ENCODE measurements at regions not wholly inside any gene's neighbourhood (a gene's known extent, or its start where the extent isn't known, plus 50 kb on each side); places are given as distances from the start of the nearest gene placed in this dataset.

GRCh38 chr1:94656967-94657366 is 115.4 kb upstream of the F3 start:
- Mint-ChIP-seq H3K27me3 (ENCODE audit: low read depth) (no peaks in the 10 kb centered on the region), H3K36me3 (ENCODE audit: low read depth) (no peaks in the 10 kb centered on the region), H3K4me3 (no peak overlapping the region), H3K27ac (no peak overlapping the region), H3K9me3 (no peaks in the 10 kb centered on the region), H3K4me1 (ENCODE audit: low read depth) (no peaks in the 10 kb centered on the region)
- DNase-seq = no peak
- CTCF ChIA-PET = no interaction called here
- intact Hi-C loops (cut with micrococcal nuclease) = no loop called here

- DNase-seq = no peak
- H3K27ac Mint-ChIP-seq = no peak overlapping the region
- no peaks in the 10 kb centered on the region for H3K36me3 Mint-ChIP-seq (ENCODE audit: low read depth)
- H3K4me3 Mint-ChIP-seq = no peak overlapping the region
- no peaks in the 10 kb centered on the region for H3K27me3 Mint-ChIP-seq (ENCODE audit: low read depth)
- intact Hi-C loops (cut with micrococcal nuclease) = no loop called here
- H3K9me3 Mint-ChIP-seq = no peaks in the 10 kb centered on the region
- H3K4me1 Mint-ChIP-seq (ENCODE audit: low read depth) = no peaks in the 10 kb centered on the region
- CTCF ChIA-PET = no interaction called here
These were observed 113.4 kb upstream of the F3 start for GRCh38 chr1:94654919-94655318.

- Mint-ChIP-seq H3K27me3 (ENCODE audit: low read depth) (no peaks in the 10 kb centered on the region), H3K4me1 (ENCODE audit: low read depth) (no peaks in the 10 kb centered on the region), H3K4me3 (no peak overlapping the region), H3K36me3 (ENCODE audit: low read depth) (no peaks in the 10 kb centered on the region), H3K27ac (no peak overlapping the region), H3K9me3 (no peaks in the 10 kb centered on the region)
- intact Hi-C loops (cut with micrococcal nuclease) = no loop called here
- no peak for DNase-seq
- CTCF ChIA-PET = no interaction called here
These were observed 112.9 kb upstream of the F3 start for GRCh38 chr1:94654459-94654858.

GRCh38 chr1:94654031-94654430 is 112.5 kb upstream of the F3 start:
- H3K36me3 Mint-ChIP-seq (ENCODE audit: low read depth) = no peaks in the 10 kb centered on the region
- H3K4me3 Mint-ChIP-seq = no peak overlapping the region
- no peaks in the 10 kb centered on the region for H3K27me3 Mint-ChIP-seq (ENCODE audit: low read depth)
- H3K27ac Mint-ChIP-seq = no peak overlapping the region
- intact Hi-C loops (cut with micrococcal nuclease) = no loop called here
- DNase-seq = no peak
- H3K4me1 Mint-ChIP-seq (ENCODE audit: low read depth) = no peaks in the 10 kb centered on the region
- CTCF ChIA-PET = interaction anchor here (0.6 kb wide), 1 partner anchor 152 kb away, joined by 3 read pairs; no protein-coding TSS in a partner anchor
- no peaks in the 10 kb centered on the region for H3K9me3 Mint-ChIP-seq

- H3K27ac Mint-ChIP-seq = no peak overlapping the region
- no peaks in the 10 kb centered on the region for H3K4me1 Mint-ChIP-seq (ENCODE audit: low read depth)
- DNase-seq = no peak
- CTCF ChIA-PET = interaction anchor here (0.6 kb wide), 1 partner anchor 153 kb away, joined by 3 read pairs; no protein-coding TSS in a partner anchor
- intact Hi-C loops (cut with micrococcal nuclease) = no loop called here
- H3K9me3 Mint-ChIP-seq = no peaks in the 10 kb centered on the region
- no peaks in the 10 kb centered on the region for H3K36me3 Mint-ChIP-seq (ENCODE audit: low read depth)
- H3K4me3 Mint-ChIP-seq = no peak overlapping the region
- H3K27me3 Mint-ChIP-seq (ENCODE audit: low read depth) = no peaks in the 10 kb centered on the region
These were observed 111.9 kb upstream of the F3 start for GRCh38 chr1:94653454-94653853.

- no peaks in the 10 kb centered on the region for H3K27me3 Mint-ChIP-seq (ENCODE audit: low read depth)
- H3K27ac Mint-ChIP-seq = no peak overlapping the region
- no peaks in the 10 kb centered on the region for H3K9me3 Mint-ChIP-seq
- H3K36me3 Mint-ChIP-seq (ENCODE audit: low read depth) = no peaks in the 10 kb centered on the region
- no peaks in the 10 kb centered on the region for H3K4me1 Mint-ChIP-seq (ENCODE audit: low read depth)
- DNase-seq = no peak
- CTCF ChIA-PET = no interaction called here
- H3K4me3 Mint-ChIP-seq = no peak overlapping the region
- intact Hi-C loops (cut with micrococcal nuclease) = no loop called here
These were observed 109.5 kb upstream of the F3 start for GRCh38 chr1:94651076-94651475.

GRCh38 chr1:94650301-94650700 is 108.7 kb upstream of the F3 start:
- CTCF ChIA-PET = no interaction called here
- intact Hi-C loops (cut with micrococcal nuclease) = no loop called here
- Mint-ChIP-seq H3K27me3 (ENCODE audit: low read depth) (no peaks in the 10 kb centered on the region), H3K4me3 (no peak overlapping the region), H3K9me3 (no peaks in the 10 kb centered on the region), H3K27ac (no peak overlapping the region), H3K4me1 (ENCODE audit: low read depth) (no peaks in the 10 kb centered on the region), H3K36me3 (ENCODE audit: low read depth) (no peaks in the 10 kb centered on the region)
- no peak for DNase-seq

- no peak overlapping the region for H3K27ac Mint-ChIP-seq
- intact Hi-C loops (cut with micrococcal nuclease) = no loop called here
- H3K9me3 Mint-ChIP-seq = no peaks in the 10 kb centered on the region
- no peaks in the 10 kb centered on the region for H3K27me3 Mint-ChIP-seq (ENCODE audit: low read depth)
- H3K4me1 Mint-ChIP-seq (ENCODE audit: low read depth) = no peaks in the 10 kb centered on the region
- no peak for DNase-seq
- no peak overlapping the region for H3K4me3 Mint-ChIP-seq
- H3K36me3 Mint-ChIP-seq (ENCODE audit: low read depth) = no peaks in the 10 kb centered on the region
- CTCF ChIA-PET = no interaction called here
These were observed 106.9 kb upstream of the F3 start for GRCh38 chr1:94648225-94649007.

GRCh38 chr1:94646786-94647555 is 105.4 kb upstream of the F3 start:
- H3K4me3 Mint-ChIP-seq = no peak overlapping the region
- intact Hi-C loops (cut with micrococcal nuclease) = no loop called here
- H3K36me3 Mint-ChIP-seq (ENCODE audit: low read depth) = no peaks in the 10 kb centered on the region
- CTCF ChIA-PET = no interaction called here
- H3K27ac Mint-ChIP-seq = no peak overlapping the region
- no peaks in the 10 kb centered on the region for H3K4me1 Mint-ChIP-seq (ENCODE audit: low read depth)
- H3K9me3 Mint-ChIP-seq = no peaks in the 10 kb centered on the region
- no peaks in the 10 kb centered on the region for H3K27me3 Mint-ChIP-seq (ENCODE audit: low read depth)
- DNase-seq = no peak

- Mint-ChIP-seq H3K4me3 (no peak overlapping the region), H3K27ac (no peak overlapping the region), H3K9me3 (no peaks in the 10 kb centered on the region), H3K36me3 (ENCODE audit: low read depth) (no peaks in the 10 kb centered on the region), H3K4me1 (ENCODE audit: low read depth) (no peaks in the 10 kb centered on the region), H3K27me3 (ENCODE audit: low read depth) (no peaks in the 10 kb centered on the region)
- intact Hi-C loops (cut with micrococcal nuclease) = no loop called here
- CTCF ChIA-PET = no interaction called here
- DNase-seq = no peak
These were observed 104.6 kb upstream of the F3 start for GRCh38 chr1:94646141-94646643.

- no peak overlapping the region for H3K4me3 Mint-ChIP-seq
- H3K27me3 Mint-ChIP-seq (ENCODE audit: low read depth) = no peaks in the 10 kb centered on the region
- no peaks in the 10 kb centered on the region for H3K9me3 Mint-ChIP-seq
- no peak for DNase-seq
- intact Hi-C loops (cut with micrococcal nuclease) = no loop called here
- H3K36me3 Mint-ChIP-seq (ENCODE audit: low read depth) = no peaks in the 10 kb centered on the region
- no peak overlapping the region for H3K27ac Mint-ChIP-seq
- CTCF ChIA-PET = no interaction called here
- no peaks in the 10 kb centered on the region for H3K4me1 Mint-ChIP-seq (ENCODE audit: low read depth)
These were observed 102.8 kb upstream of the F3 start for GRCh38 chr1:94644352-94644751.

GRCh38 chr1:94643819-94644218 is 102.3 kb upstream of the F3 start:
- DNase-seq = no peak
- H3K27me3 Mint-ChIP-seq (ENCODE audit: low read depth) = no peaks in the 10 kb centered on the region
- no peaks in the 10 kb centered on the region for H3K9me3 Mint-ChIP-seq
- no peaks in the 10 kb centered on the region for H3K36me3 Mint-ChIP-seq (ENCODE audit: low read depth)
- intact Hi-C loops (cut with micrococcal nuclease) = no loop called here
- H3K4me3 Mint-ChIP-seq = no peak overlapping the region
- CTCF ChIA-PET = no interaction called here
- H3K4me1 Mint-ChIP-seq (ENCODE audit: low read depth) = no peaks in the 10 kb centered on the region
- no peak overlapping the region for H3K27ac Mint-ChIP-seq

Data from activated naive CD4-positive, alpha-beta T cell treated with anti-CD3 and anti-CD28 coated beads for 36 hours (primary cell).